Glutamatergic neuron (in vitro differentiated cells): ENCODE measurements at regions not wholly inside any gene's neighbourhood (a gene's known extent, or its start where the extent isn't known, plus 50 kb on each side); places are given as distances from the start of the nearest gene placed in this dataset.

Experiments
- DNase-seq: peaks from one replicate; pipeline ENCODE4 v3.0.0; 2022
- H3K27ac Mint-ChIP-seq: one replicate; pipeline ENCODE4 v1.8.0; 2020; ENCODE audit warnings: mild to moderate bottlenecking, mixed read lengths, inconsistent platforms; ENCODE audit not compliant: unreplicated experiment
- H3K27me3 Mint-ChIP-seq: one replicate; pipeline ENCODE4 v1.8.0; 2020; ENCODE audit warnings: mild to moderate bottlenecking, moderate library complexity, mixed read lengths, inconsistent platforms; ENCODE audit not compliant: unreplicated experiment
- H3K36me3 Mint-ChIP-seq: one replicate; pipeline ENCODE4 v1.8.0; 2020; ENCODE audit warnings: mild to moderate bottlenecking, mixed read lengths, inconsistent platforms; ENCODE audit not compliant: unreplicated experiment
- H3K4me1 Mint-ChIP-seq: one replicate; pipeline ENCODE4 v1.8.0; 2020; ENCODE audit warnings: mild to moderate bottlenecking, low read depth, mixed read lengths, inconsistent platforms; ENCODE audit not compliant: unreplicated experiment
- H3K4me3 Mint-ChIP-seq: one replicate; pipeline ENCODE4 v1.8.0; 2020; ENCODE audit warnings: mild to moderate bottlenecking, mixed read lengths, inconsistent platforms; ENCODE audit not compliant: unreplicated experiment
- H3K9me3 Mint-ChIP-seq: one replicate; pipeline ENCODE4 v1.8.0; 2020; ENCODE audit warnings: mild to moderate bottlenecking, moderate library complexity, mixed read lengths, inconsistent platforms; ENCODE audit not compliant: unreplicated experiment
- TF ChIP-seq, protein P1 (sequence below): fragments of 200-600 bp; sonication (generic); IDR thresholded peaks from one replicate; pipeline ENCODE4 v1.5.0; 2021; ENCODE audit not compliant: partially characterized antibody, unreplicated experiment

DNA sequence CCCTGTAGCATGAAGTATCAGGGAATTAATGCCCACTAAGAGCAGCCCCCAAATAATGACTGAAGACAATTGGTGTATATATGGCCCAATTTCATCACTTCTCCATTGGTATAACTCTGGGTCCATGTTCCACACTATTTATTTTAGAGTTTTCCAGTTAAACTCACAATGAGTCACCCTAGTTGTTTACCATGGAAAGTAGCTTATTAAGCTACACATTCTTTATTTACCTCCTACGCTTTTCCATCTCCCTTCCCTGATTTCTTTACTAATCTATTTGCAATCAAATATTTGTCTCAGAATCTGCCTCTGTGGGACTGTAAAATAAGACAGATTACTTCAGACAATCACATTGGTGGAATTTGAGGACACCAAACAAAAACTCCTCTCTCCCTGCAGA lies 655.6 kb downstream of the SORCS1 start:
- Mint-ChIP-seq H3K27ac (no peak overlapping the region), H3K4me1 (peaks cover 5% of the 10 kb centered on the region), H3K4me3 (no peak overlapping the region), H3K9me3 (no peaks in the 10 kb centered on the region), H3K27me3 (no peaks in the 10 kb centered on the region), H3K36me3 (no peaks in the 10 kb centered on the region)
- TF ChIP-seq, protein P1, sequence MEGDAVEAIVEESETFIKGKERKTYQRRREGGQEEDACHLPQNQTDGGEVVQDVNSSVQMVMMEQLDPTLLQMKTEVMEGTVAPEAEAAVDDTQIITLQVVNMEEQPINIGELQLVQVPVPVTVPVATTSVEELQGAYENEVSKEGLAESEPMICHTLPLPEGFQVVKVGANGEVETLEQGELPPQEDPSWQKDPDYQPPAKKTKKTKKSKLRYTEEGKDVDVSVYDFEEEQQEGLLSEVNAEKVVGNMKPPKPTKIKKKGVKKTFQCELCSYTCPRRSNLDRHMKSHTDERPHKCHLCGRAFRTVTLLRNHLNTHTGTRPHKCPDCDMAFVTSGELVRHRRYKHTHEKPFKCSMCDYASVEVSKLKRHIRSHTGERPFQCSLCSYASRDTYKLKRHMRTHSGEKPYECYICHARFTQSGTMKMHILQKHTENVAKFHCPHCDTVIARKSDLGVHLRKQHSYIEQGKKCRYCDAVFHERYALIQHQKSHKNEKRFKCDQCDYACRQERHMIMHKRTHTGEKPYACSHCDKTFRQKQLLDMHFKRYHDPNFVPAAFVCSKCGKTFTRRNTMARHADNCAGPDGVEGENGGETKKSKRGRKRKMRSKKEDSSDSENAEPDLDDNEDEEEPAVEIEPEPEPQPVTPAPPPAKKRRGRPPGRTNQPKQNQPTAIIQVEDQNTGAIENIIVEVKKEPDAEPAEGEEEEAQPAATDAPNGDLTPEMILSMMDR: no peak
- no peak for DNase-seq

- Mint-ChIP-seq H3K4me3 (no peak overlapping the region), H3K36me3 (no peaks in the 10 kb centered on the region), H3K9me3 (no peaks in the 10 kb centered on the region), H3K27me3 (no peaks in the 10 kb centered on the region), H3K27ac (no peak overlapping the region), H3K4me1 (no peaks in the 10 kb centered on the region)
- DNase-seq: no peak
- TF ChIP-seq, protein P1: no peak
Observed at GRCh38 chr10:106506526-106507283, 657.8 kb downstream of the SORCS1 start.

GRCh38 chr10:106504536-106504935 lies 660.0 kb downstream of the SORCS1 start:
- no peaks in the 10 kb centered on the region for H3K4me1 Mint-ChIP-seq
- H3K9me3 Mint-ChIP-seq: no peaks in the 10 kb centered on the region
- H3K36me3 Mint-ChIP-seq: no peaks in the 10 kb centered on the region
- H3K4me3 Mint-ChIP-seq: no peak overlapping the region
- TF ChIP-seq, protein P1: no peak
- H3K27ac Mint-ChIP-seq: no peak overlapping the region
- DNase-seq: no peak
- no peaks in the 10 kb centered on the region for H3K27me3 Mint-ChIP-seq

GRCh38 chr10:106502641-106503040 lies 661.9 kb downstream of the SORCS1 start:
- Mint-ChIP-seq H3K9me3 (no peaks in the 10 kb centered on the region), H3K36me3 (no peaks in the 10 kb centered on the region), H3K4me3 (no peak overlapping the region), H3K27ac (no peak overlapping the region), H3K4me1 (no peaks in the 10 kb centered on the region), H3K27me3 (no peaks in the 10 kb centered on the region)
- no peak for DNase-seq
- TF ChIP-seq, protein P1: no peak

- no peaks in the 10 kb centered on the region for H3K27me3 Mint-ChIP-seq
- no peak overlapping the region for H3K4me3 Mint-ChIP-seq
- H3K36me3 Mint-ChIP-seq: no peaks in the 10 kb centered on the region
- no peak overlapping the region for H3K27ac Mint-ChIP-seq
- TF ChIP-seq, protein P1: no peak
- no peaks in the 10 kb centered on the region for H3K9me3 Mint-ChIP-seq
- no peaks in the 10 kb centered on the region for H3K4me1 Mint-ChIP-seq
- DNase-seq: no peak
Observed at GRCh38 chr10:106500925-106501525, 663.5 kb downstream of the SORCS1 start.
